Keratinocyte (primary cell): ENCODE measurements at regions not wholly inside any gene's neighbourhood (a gene's known extent, or its start where the extent isn't known, plus 50 kb on each side); places are given as distances from the start of the nearest gene placed in this dataset.

Source experiments
- DNase-seq: peaks from one replicate; pipeline ENCODE4 v3.0.0-alpha.2; 2011; ENCODE audit warnings: low read depth, missing footprints, low spot score
- FAIRE-seq: peaks from 2 replicates; lab custom pipeline; 2011; peaks lifted over from hg19 to GRCh38; lab: Jason Lieb, UNC
- H2AFZ ChIP-seq: 2 replicates; pipeline ENCODE4 v1.6.0; 2012; ENCODE audit warnings: low read length, control low read depth, inconsistent platforms; ENCODE audit not compliant: control insufficient read depth
- H3K27ac ChIP-seq: 2 replicates; pipeline ENCODE4 v1.5.1; 2011; ENCODE audit warnings: low read length; ENCODE audit not compliant: control insufficient read depth, insufficient read depth
- H3K27me3 ChIP-seq: 3 replicates; pipeline ENCODE4 v1.6.0; 2011; ENCODE audit warnings: low read length; ENCODE audit not compliant: control insufficient read depth, insufficient read depth; ENCODE audit errors: extremely low read depth
- H3K36me3 ChIP-seq, 2 experiments: 2 replicates in 1 of 2; 3 replicates in 1 of 2; pipeline ENCODE4 v1.5.1; 2011; ENCODE audit warnings: low read length in 2 of 2, mild to moderate bottlenecking in 1 of 2; ENCODE audit not compliant: control insufficient read depth in 2 of 2, insufficient read depth in 2 of 2; ENCODE audit errors: extremely low read depth in 1 of 2
- H3K4me1 ChIP-seq: 3 replicates; pipeline ENCODE4 v1.5.1; 2011; ENCODE audit warnings: low read length; ENCODE audit not compliant: control insufficient read depth, insufficient read depth; ENCODE audit errors: extremely low read depth
- H3K4me2 ChIP-seq: 3 replicates; pipeline ENCODE4 v1.6.0; 2011; ENCODE audit warnings: low read depth, low read length; ENCODE audit not compliant: control insufficient read depth, insufficient read depth; ENCODE audit errors: extremely low read depth
- H3K4me3 ChIP-seq, 3 experiments: fragments of 200-600 bp in 1 of 3; sonication (generic) in 1 of 3; 2 replicates in 2 of 3; 3 replicates in 1 of 3; pipeline ENCODE4 v1.5.1; 2011 to 2016; ENCODE audit warnings: low read length in 3 of 3, mild to moderate bottlenecking in 3 of 3, control low read depth in 2 of 3, inconsistent platforms in 1 of 3, low read depth in 1 of 3, mixed read lengths in 1 of 3, mixed run types in 1 of 3, moderate library complexity in 1 of 3; ENCODE audit not compliant: control insufficient read depth in 2 of 3, insufficient read depth in 2 of 3; ENCODE audit errors: extremely low read depth in 1 of 3
- H3K79me2 ChIP-seq: 2 replicates; pipeline ENCODE4 v1.6.0; 2012; ENCODE audit warnings: low read length; ENCODE audit not compliant: control insufficient read depth, insufficient read depth
- H3K9ac ChIP-seq: 3 replicates; pipeline ENCODE4 v1.6.0; 2011; ENCODE audit warnings: low read length; ENCODE audit not compliant: control insufficient read depth, insufficient read depth; ENCODE audit errors: extremely low read depth
- H3K9me1 ChIP-seq: 3 replicates; pipeline ENCODE4 v1.6.0; 2011; ENCODE audit warnings: low read length; ENCODE audit not compliant: control insufficient read depth, insufficient read depth; ENCODE audit errors: extremely low read depth
- H3K9me3 ChIP-seq: 2 replicates; pipeline ENCODE4 v1.5.1; 2012; ENCODE audit warnings: low read depth, low read length; ENCODE audit not compliant: control insufficient read depth
- H4K20me1 ChIP-seq: 3 replicates; pipeline ENCODE4 v1.6.0; 2011; ENCODE audit warnings: low read length; ENCODE audit not compliant: control insufficient read depth, insufficient read depth; ENCODE audit errors: extremely low read depth
- EZH2 ChIP-seq: IDR thresholded peaks from one replicate; pipeline ENCODE4 v1.6.1; 2012; ENCODE audit warnings: inconsistent platforms, mild to moderate bottlenecking, low read length, moderate library complexity
- dilution Hi-C: fragments of 300-500 bp; cut with MboI; formaldehyde crosslinking; loops from one replicate; pipeline ENCODE4 v1.7.0; 2020; ENCODE audit warnings: low sequenced_read_pairs; ENCODE audit not compliant: extremely low pct_ligation_motif_present
- TF ChIP-seq, protein P1 (sequence below), 3 experiments: IDR thresholded peaks in 1 of 3; conservative IDR thresholded peaks in 1 of 3; optimal IDR thresholded peaks in 1 of 3; 2 replicates in 2 of 3; 3 replicates in 1 of 3; pipeline versions ENCODE3 to v1.5.1; 2011; ENCODE audit warnings: low read length in 3 of 3, mild to moderate bottlenecking in 3 of 3, moderate library complexity in 2 of 3, control low read depth in 1 of 3, inconsistent platforms in 1 of 3; ENCODE audit not compliant: insufficient read depth in 2 of 3; ENCODE audit errors: extremely low read depth in 1 of 3

DNA sequence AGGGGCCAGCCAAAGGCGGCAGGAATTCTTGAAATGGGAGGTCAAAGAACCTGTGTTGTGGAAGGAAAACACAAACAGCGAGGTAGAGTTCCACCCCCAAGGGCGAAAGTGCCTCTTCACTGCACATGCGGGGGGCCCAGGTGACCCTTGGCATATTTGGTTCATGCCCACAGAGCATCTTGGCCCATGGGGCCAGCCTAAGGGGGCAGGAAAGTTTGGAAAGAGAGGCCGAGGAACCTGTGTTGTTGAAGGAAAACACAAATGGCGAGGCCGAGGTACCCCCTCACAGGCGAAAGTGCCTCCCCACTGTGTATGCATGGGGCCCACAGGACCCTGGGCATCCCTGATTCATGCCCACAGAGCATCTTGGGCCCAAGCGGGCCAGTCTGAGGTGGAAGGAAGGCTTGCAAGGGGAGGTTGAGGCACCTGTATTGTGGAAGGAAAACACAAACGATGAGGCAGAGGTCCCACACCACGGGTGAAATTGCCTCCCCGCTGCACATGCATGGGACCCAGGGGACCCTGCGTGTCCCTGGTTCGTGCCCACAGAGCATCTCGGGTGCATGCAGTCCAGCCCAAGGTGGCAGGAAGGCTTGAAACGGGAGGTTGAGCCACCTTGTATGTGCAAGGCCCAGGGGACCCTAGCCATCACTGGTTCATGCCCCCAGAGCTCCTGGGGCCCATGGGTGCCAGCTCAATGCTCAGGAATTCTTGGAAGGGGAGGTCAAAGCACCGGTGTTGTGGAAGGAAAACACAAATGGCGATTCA lies 384.1 kb downstream of the ALG10 start:
- Histone ChIP-seq H3K4me2 (no peak overlapping the region), H3K4me3 (no peak overlapping the region), H2AFZ (no peak overlapping the region), H3K9me3 (peaks cover 26% of the 10 kb centered on the region), H4K20me1 (no peaks in the 10 kb centered on the region), H3K9me1 (no peaks in the 10 kb centered on the region), H3K27ac (no peak overlapping the region), H3K79me2 (no peaks in the 10 kb centered on the region), H3K36me3 (no peaks in the 10 kb centered on the region), H3K27me3 (no peaks in the 10 kb centered on the region), H3K4me1 (no peaks in the 10 kb centered on the region), H3K9ac (no peak overlapping the region)
- dilution Hi-C loops: no loop called here
- FAIRE-seq (no peak), DNase-seq (no peak)
- no peak for TF ChIP-seq EZH2
- TF ChIP-seq, protein P1, sequence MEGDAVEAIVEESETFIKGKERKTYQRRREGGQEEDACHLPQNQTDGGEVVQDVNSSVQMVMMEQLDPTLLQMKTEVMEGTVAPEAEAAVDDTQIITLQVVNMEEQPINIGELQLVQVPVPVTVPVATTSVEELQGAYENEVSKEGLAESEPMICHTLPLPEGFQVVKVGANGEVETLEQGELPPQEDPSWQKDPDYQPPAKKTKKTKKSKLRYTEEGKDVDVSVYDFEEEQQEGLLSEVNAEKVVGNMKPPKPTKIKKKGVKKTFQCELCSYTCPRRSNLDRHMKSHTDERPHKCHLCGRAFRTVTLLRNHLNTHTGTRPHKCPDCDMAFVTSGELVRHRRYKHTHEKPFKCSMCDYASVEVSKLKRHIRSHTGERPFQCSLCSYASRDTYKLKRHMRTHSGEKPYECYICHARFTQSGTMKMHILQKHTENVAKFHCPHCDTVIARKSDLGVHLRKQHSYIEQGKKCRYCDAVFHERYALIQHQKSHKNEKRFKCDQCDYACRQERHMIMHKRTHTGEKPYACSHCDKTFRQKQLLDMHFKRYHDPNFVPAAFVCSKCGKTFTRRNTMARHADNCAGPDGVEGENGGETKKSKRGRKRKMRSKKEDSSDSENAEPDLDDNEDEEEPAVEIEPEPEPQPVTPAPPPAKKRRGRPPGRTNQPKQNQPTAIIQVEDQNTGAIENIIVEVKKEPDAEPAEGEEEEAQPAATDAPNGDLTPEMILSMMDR (optimal IDR thresholded peaks at IDR 0.05 in 1 of 3, IDR thresholded peaks at IDR 0.05 in 1 of 3, conservative IDR thresholded peaks at IDR 0.05 in 1 of 3; ENCODE audit: extremely low read depth in 1 of 3, insufficient read depth in 2 of 3, low read length in 3 of 3): no peak

DNA sequence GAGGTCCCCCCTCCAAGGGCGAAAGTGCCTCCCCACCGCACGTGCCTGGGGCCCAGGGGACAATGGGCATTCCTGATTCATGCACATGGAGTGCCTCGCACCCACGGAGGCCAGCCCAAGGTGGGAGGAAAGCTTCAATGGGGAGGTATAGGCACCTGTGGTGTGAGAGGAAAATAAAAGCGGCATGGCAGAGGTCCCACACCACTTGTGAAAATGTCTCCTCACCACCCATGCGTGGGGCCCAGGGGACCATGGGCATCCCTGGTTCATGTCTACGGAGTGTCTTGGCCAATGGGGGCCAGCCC lies 384.7 kb downstream of the ALG10 start:
- H3K79me2 ChIP-seq: no peaks in the 10 kb centered on the region
- H3K36me3 ChIP-seq: no peaks in the 10 kb centered on the region
- TF ChIP-seq, protein P1 (optimal IDR thresholded peaks at IDR 0.05 in 1 of 3, IDR thresholded peaks at IDR 0.05 in 1 of 3, conservative IDR thresholded peaks at IDR 0.05 in 1 of 3; ENCODE audit: extremely low read depth in 1 of 3, insufficient read depth in 2 of 3, low read length in 3 of 3): no peak
- no peak for TF ChIP-seq EZH2
- FAIRE-seq (no peak), DNase-seq (no peak)
- no peaks in the 10 kb centered on the region for H3K4me1 ChIP-seq
- H4K20me1 ChIP-seq: no peaks in the 10 kb centered on the region
- H3K27ac ChIP-seq: no peak overlapping the region
- no peaks in the 10 kb centered on the region for H3K9me1 ChIP-seq
- no peaks in the 10 kb centered on the region for H3K27me3 ChIP-seq
- H3K4me3 ChIP-seq: no peak overlapping the region
- no peak overlapping the region for H2AFZ ChIP-seq
- H3K9ac ChIP-seq: no peak overlapping the region
- dilution Hi-C loops: no loop called here
- H3K4me2 ChIP-seq: no peak overlapping the region
- H3K9me3 ChIP-seq: peaks cover 26% of the 10 kb centered on the region
